GM18951 (cell line): ENCODE measurements at regions not wholly inside any gene's neighbourhood (a gene's known extent, or its start where the extent isn't known, plus 50 kb on each side); places are given as distances from the start of the nearest gene placed in this dataset.
"Not testable (repeated sequence)": the region's sequence is repeated elsewhere in the genome, so short reads cannot be mapped to it uniquely, and the experiment has no call there.

Source experiments
- POLR2A ChIP-seq: IDR thresholded peaks from 4 replicates; pipeline ENCODE4 v1.6.1; 2011; ENCODE audit warnings: mild to moderate bottlenecking; ENCODE audit not compliant: insufficient read length, insufficient read depth; ENCODE audit errors: extremely low read depth
- in situ Hi-C: fragments of 300-500 bp; cut with MboI; formaldehyde crosslinking; loops from one replicate; pipeline ENCODE4 v1.12.0; 2022; ENCODE audit warnings: low sequenced_read_pairs, mixed read lengths, inconsistent platforms; ENCODE audit not compliant: unreplicated experiment

GRCh38 chr10:64345856-64346255 is 824.7 kb downstream of the REEP3 start:
- in situ Hi-C loops, result no loop called here
- TF ChIP-seq POLR2A, result no peak

- in situ Hi-C loops, result no loop called here
- TF ChIP-seq POLR2A, result no peak
Measured at GRCh38 chr10:64346389-64346788, 825.2 kb downstream of the REEP3 start.

- in situ Hi-C loops, result no loop called here
- TF ChIP-seq POLR2A, result no peak
Measured at GRCh38 chr10:64350665-64351064, 829.5 kb downstream of the REEP3 start.

GRCh38 chr10:64358907-64359306 is 837.7 kb downstream of the REEP3 start:
- in situ Hi-C loops, result no loop called here

DNA sequence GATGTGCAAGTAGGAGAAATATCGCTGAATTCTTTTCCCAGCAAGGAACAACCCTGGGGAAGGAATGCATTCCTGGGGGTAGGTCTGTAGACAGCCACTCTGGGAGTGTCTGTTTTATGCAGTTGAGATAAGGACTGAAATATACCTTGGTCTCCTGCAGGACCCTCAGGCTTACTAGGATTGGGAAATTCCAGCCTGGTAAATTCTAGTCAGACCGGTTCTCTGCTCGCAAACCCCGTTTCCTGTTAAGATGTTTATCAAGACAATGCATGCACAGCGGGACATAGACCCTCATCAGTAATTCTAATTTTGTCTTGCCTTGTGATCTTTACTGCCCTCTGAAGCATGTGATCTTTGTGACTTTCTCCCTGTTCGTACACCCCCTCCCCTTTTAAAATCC is 839.0 kb downstream of the REEP3 start:
- in situ Hi-C loops, result not testable (repeated sequence)

More at GRCh38 chr10:64358907-64359306, 837.7 kb downstream of the REEP3 start:
- TF ChIP-seq POLR2A, result no peak

- TF ChIP-seq POLR2A, result no peak
- in situ Hi-C loops, result no loop called here
Measured at GRCh38 chr10:64363687-64364086, 842.5 kb downstream of the REEP3 start.

DNA sequence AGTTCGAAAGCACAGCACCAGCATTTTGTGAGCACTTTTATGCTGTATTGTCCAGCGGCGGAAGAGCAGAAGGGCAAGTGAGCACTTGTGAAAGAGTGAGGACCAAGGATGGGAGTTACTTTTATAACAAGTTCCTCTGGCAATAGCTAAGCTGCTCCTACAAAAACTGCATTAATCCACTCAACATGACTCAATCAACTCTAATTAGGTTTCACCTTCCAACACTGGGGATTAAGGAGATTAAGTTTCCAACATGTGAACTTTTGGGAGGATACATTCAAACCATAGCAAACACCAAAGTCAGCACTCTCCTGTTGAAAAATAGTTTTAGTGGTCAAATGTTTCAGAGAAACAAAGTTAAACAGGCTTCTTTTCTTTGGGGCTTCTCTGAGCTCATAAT is 844.5 kb downstream of the REEP3 start:
- in situ Hi-C loops, result no loop called here
- no peak for TF ChIP-seq POLR2A

DNA sequence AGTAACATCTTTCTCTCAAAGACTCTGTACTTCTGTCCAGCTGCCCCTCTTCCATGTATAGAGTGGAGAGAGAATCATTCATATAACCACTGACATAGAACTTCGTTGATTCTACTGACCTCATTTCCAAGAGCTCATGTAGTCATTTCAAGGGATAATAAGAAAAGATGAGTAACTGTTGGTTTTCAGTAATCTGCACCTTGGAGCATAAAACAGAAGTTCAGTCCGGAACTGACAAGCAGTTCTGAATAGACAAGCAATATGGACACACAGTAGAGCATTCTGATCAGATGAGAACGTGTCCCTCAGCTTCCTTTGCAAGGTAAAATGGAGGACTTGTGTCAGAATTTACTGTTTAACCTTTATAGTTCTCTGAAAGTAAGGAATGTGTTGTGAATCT is 847.1 kb downstream of the REEP3 start:
- TF ChIP-seq POLR2A, result no peak

DNA sequence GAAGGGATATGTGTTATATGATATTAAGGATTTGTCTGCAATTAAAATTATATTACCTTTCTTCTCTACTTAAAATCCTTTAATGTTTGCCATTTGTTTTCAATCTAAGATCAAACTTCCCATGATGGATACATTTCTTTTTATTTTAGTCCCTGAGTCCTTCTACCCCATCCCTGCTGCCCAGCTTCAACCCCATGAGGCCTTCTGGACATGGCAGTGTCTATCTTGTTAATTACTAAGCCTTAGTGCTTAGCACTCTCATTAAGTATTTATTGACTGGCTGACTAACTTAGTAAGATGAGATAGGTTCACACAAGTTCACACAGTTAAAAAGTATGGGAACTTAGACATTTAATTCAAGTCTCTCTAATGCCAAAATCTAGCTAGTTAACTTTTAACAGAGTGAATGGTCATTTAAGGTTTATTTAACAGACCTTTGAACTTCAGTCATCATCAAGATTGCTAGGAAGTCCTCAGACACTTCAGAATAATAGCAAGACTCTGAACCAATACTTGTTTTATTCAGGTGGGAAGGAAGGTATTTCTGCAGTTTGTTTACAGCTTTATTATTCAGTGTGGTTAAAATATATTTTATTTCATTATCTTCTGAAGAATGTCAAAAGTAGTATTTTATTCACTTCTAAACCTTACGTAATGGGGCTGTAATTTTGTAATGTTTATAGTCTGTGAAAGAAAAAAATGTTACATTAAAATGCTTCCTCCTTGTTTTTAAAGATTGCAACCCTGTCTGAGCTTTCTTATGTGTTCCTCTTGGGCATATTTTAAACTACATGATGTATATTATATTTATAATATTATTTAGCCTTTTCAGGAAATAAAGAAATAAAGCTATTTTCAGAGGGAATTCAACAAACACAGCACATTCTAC is 848.9 kb downstream of the REEP3 start:
- in situ Hi-C loops, result no loop called here
- no peak for TF ChIP-seq POLR2A

More for the DNA sequence above, 847.1 kb downstream of the REEP3 start:
- in situ Hi-C loops, result no loop called here

DNA sequence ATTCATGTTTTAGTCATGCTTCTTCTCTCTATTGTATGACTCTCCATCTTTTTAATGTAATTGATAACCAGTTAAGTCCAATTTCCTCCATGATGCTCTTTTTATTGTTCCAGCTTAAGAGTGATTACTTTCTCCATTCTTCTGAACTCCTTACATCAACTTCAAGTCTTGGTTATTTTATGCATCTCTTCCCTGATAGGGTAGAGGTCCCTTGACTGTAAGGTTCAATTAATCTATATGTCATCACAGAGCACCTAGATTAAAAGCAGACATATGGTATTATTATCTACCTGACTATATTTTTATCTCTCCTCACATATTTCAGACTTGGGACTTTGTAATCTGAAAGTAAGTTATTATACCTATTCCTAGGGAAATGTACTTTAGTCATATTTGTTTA is 853.1 kb downstream of the REEP3 start:
- no peak for TF ChIP-seq POLR2A
- in situ Hi-C loops, result no loop called here

DNA sequence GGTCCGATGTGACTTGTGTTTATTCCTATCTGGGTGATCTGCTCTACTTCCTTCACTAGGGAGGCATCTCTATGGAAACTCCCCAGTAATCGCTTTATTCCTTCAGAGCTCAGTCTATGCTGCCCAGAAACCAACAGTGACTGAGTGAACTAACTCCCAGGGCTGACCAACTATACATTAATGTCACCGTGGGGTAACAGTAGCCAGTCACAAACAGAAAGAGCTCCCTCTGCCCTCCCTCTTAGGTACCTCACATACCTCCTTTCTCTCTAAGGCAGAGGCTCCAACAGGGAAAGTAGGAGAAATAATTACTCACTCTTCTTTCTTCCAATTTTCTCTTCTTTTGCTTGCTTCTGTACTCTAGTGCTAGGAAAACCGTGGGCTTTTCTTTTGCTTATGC is 855.0 kb downstream of the REEP3 start:
- TF ChIP-seq POLR2A, result no peak
- in situ Hi-C loops, result no loop called here

DNA sequence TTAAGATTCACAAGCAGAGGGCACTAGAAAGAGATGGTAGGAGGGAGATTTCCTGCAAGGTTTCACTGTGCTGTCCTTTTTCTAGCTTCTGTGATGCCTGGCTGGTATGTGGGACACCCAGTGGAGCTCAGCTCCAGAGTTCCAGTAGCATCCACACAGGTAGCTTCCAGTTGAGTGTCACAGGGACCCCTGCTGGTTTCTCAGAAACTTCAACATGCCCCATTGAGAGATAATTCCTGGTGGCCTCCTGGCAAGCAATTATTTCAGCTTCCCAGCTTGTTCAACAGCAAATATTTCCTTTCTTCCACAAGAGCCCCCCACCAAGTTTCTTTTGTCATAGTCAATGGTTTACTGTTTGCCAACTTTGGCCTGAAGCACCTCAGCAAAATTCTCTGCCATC is 858.7 kb downstream of the REEP3 start:
- in situ Hi-C loops, result no loop called here
- TF ChIP-seq POLR2A, result no peak

GRCh38 chr10:64385355-64385754 is 864.2 kb downstream of the REEP3 start:
- no peak for TF ChIP-seq POLR2A
- in situ Hi-C loops, result no loop called here

GRCh38 chr10:64394744-64395143 is 873.5 kb downstream of the REEP3 start:
- no peak for TF ChIP-seq POLR2A
- in situ Hi-C loops, result no loop called here

DNA sequence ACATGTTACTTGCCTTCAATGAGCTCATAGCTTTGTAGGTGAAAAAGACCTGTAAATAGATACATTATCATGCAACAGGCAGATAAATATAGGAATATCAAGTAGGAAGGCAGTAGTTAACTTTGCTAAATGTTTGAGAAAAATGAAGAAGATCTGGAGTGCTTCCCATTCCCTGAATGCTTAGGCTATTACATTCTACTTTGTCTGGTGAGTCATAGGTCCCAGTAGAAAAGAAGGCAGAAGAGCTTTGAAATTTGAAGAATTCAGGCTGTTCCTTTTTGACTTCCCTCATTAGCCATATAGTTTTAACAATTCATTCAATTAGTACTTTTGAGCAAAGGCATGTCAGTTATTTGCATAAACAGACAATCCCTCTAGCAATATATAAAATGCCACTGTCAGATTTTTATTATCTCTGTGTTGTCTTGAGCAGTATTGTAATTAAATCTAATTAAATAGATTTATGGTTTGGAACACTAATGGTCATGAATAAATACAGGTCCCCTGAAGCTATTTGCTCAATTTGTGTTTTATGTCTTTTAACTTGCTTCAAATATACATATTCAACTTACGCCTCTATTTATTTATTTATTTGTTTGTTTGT is 875.0 kb downstream of the REEP3 start:
- in situ Hi-C loops, result no loop called here
- TF ChIP-seq POLR2A, result no peak

DNA sequence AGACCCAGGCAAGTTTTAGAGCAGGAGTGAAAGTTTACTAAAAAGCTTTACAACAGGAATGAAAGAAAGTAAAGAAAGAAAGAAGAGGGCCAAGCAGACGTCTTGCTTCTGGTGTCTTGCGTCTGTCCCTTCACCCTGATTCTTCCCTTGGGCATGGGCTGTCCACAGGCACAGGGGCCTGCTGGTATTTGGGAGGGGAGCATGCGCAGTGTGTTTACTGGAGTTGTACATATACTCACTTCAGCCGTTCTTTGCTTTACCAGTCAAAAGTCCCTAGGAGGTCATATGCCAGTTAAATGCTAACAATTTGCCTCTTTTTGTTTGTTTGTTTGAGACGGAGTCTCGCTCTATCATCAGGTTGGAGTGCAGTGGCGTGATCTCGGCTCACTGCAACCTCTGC is 875.9 kb downstream of the REEP3 start:
- in situ Hi-C loops, result no loop called here
- TF ChIP-seq POLR2A, result no peak
